GM23248 (cell line): ENCODE measurements at regions not wholly inside any gene's neighbourhood (a gene's known extent, or its start where the extent isn't known, plus 50 kb on each side); places are given as distances from the start of the nearest gene placed in this dataset.

Source experiments
- DNase-seq: peaks from one replicate; pipeline ENCODE4 v3.0.0-alpha.2; 2015
- H2AFZ ChIP-seq: fragments of 200-600 bp; sonication (generic); 2 replicates; pipeline ENCODE4 v1.6.1; 2016; ENCODE audit warnings: antibody characterized with exemption
- H3F3A ChIP-seq: fragments of 200-600 bp; sonication (generic); 2 replicates; pipeline ENCODE4 v1.6.1; 2016; ENCODE audit warnings: mild to moderate bottlenecking, antibody characterized with exemption, mixed run types; ENCODE audit not compliant: insufficient read depth
- H3K27ac ChIP-seq: fragments of 200-600 bp; sonication (generic); 2 replicates; pipeline ENCODE4 v1.5.1; 2016; ENCODE audit warnings: mild to moderate bottlenecking
- H3K27me3 ChIP-seq: fragments of 200-600 bp; sonication (generic); replicated peaks from 2 replicates; pipeline ENCODE4 v1.6.1; 2016; ENCODE audit warnings: mild to moderate bottlenecking; ENCODE audit not compliant: insufficient read depth
- H3K36me3 ChIP-seq: fragments of 200-600 bp; sonication (generic); 2 replicates; pipeline ENCODE4 v1.6.1; 2016; ENCODE audit warnings: low read depth, mild to moderate bottlenecking
- H3K4me1 ChIP-seq: fragments of 200-600 bp; sonication (generic); 2 replicates; pipeline ENCODE4 v1.6.1; 2016; ENCODE audit warnings: mild to moderate bottlenecking; ENCODE audit not compliant: insufficient read depth
- H3K4me2 ChIP-seq: fragments of 200-600 bp; sonication (generic); one replicate; pipeline ENCODE4 v1.6.1; 2016; ENCODE audit warnings: mild to moderate bottlenecking; ENCODE audit not compliant: unreplicated experiment
- H3K4me3 ChIP-seq: fragments of 200-600 bp; sonication (generic); 2 replicates; pipeline ENCODE4 v1.5.1; 2016; ENCODE audit warnings: mild to moderate bottlenecking
- H3K79me2 ChIP-seq: fragments of 200-600 bp; sonication (generic); 2 replicates; pipeline ENCODE4 v1.6.1; 2016; ENCODE audit warnings: mild to moderate bottlenecking; ENCODE audit not compliant: insufficient read depth
- H3K9ac ChIP-seq: fragments of 200-600 bp; sonication (generic); 2 replicates; pipeline ENCODE4 v1.6.1; 2016; ENCODE audit warnings: mild to moderate bottlenecking
- H3K9me2 ChIP-seq: fragments of 200-600 bp; sonication (generic); 2 replicates; pipeline ENCODE4 v1.6.1; 2016; ENCODE audit warnings: mixed run types, mild to moderate bottlenecking, moderate library complexity; ENCODE audit not compliant: insufficient read depth
- H3K9me3 ChIP-seq: fragments of 200-600 bp; sonication (generic); one replicate; pipeline ENCODE4 v1.6.1; 2017; ENCODE audit warnings: low read depth
- H4K20me1 ChIP-seq: fragments of 200-600 bp; sonication (generic); 2 replicates; pipeline ENCODE4 v1.6.0; 2016; ENCODE audit not compliant: insufficient read depth
- EZH2 ChIP-seq: fragments of 200-600 bp; sonication (generic); IDR thresholded peaks from 2 replicates; pipeline ENCODE4 v1.6.1; 2018; ENCODE audit warnings: antibody characterized with exemption, mild to moderate bottlenecking; ENCODE audit not compliant: insufficient read depth, poor library complexity, severe bottlenecking
- EZH2phosphoT487 ChIP-seq: fragments of 200-600 bp; sonication (generic); IDR thresholded peaks from 2 replicates; pipeline ENCODE4 v1.6.1; 2018; ENCODE audit warnings: antibody characterized with exemption, moderate library complexity, mild to moderate bottlenecking, low read depth; ENCODE audit not compliant: insufficient read depth
- WGBS, 2 experiments: methylation state at CpG; one replicate each; pipeline ENCODE4 v1.1.6; 2015 to 2017; ENCODE audit warnings: low lambda C conversion rate in 2 of 2, low coverage in 1 of 2; ENCODE audit errors: missing lambda C conversion rate in 2 of 2; 5-methylcytosine and 5-hydroxymethylcytosine counted together
- in situ Hi-C: fragments of 300-500 bp; cut with MboI; formaldehyde crosslinking; loops from 2 replicates; pipeline ENCODE4 v1.15.0; 2020

DNA sequence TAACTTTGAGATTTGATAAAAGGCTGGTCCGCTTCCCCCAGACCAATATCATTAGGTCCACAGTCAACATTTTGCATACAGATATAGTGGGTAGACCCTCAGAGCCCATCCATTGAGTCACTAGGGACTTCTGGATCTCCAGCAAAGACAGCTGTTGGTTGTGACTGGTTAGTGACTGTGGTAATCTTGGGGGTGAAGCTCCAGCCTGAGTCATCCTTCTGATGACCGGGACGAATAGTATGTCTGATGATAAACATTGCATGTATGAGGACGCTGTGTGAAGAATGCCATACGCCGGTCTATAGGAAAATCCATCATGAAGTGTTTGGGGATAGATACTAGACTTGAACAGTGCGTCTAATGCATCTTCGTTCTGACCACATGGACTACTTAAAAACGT lies 307.0 kb downstream of the UQCRFS1 start:
- Histone ChIP-seq H3K9me3 (no peaks in the 10 kb centered on the region), H3K27me3 (peaks cover 9% of the 10 kb centered on the region), H3K4me1 (peaks cover 7% of the 10 kb centered on the region; the same call in 1 of the 2 replicates), H3K9me2 (no peaks in the 10 kb centered on the region), H3K27ac (no peak overlapping the region), H3K4me2 (no peak overlapping the region), H3F3A (no peaks in the 10 kb centered on the region), H3K36me3 (no peaks in the 10 kb centered on the region), H3K79me2 (no peaks in the 10 kb centered on the region), H3K4me3 (no peak overlapping the region), H3K9ac (no peak overlapping the region), H4K20me1 (no peaks in the 10 kb centered on the region), H2AFZ (no peak overlapping the region)
- TF ChIP-seq EZH2 (no peak), EZH2phosphoT487 (no peak)
- DNase-seq: peak; percentile 82
- 27 to 31% methylated on average over 9 of the region's 9 CpGs for WGBS, 2 experiments
- in situ Hi-C loops: no loop called here

DNA sequence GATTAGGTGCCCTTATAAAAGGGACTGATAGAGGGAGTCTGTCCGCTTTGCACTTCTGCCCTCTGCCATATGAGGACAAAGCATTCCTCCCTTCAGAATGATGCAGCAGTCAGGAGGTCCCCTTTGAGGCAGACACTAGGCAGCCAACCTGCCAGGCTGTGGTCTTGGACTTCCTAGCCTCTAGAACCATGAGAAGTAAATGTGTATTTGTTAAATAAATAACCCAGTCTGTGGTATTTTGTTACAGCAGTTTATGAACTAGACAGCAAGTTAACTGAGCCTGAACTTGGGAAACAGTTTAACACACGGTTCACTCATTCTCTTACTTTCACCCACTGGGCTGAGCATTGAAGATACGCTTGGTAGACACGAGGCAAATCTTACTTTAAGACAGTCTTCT lies 313.2 kb downstream of the UQCRFS1 start:
- H3K4me2 ChIP-seq: no peak overlapping the region
- in situ Hi-C loops: no loop called here
- no peaks in the 10 kb centered on the region for H3K27me3 ChIP-seq
- no peak overlapping the region for H2AFZ ChIP-seq
- H3K79me2 ChIP-seq: no peaks in the 10 kb centered on the region
- H3K9me2 ChIP-seq: no peaks in the 10 kb centered on the region
- H3K36me3 ChIP-seq: no peaks in the 10 kb centered on the region
- H3K27ac ChIP-seq: no peak overlapping the region
- DNase-seq: no peak
- H3F3A ChIP-seq: no peaks in the 10 kb centered on the region
- H4K20me1 ChIP-seq: no peaks in the 10 kb centered on the region
- 50 to 57% methylated on average over 4 of the region's 4 CpGs for WGBS, 2 experiments
- TF ChIP-seq EZH2phosphoT487: no peak
- TF ChIP-seq EZH2: no peak
- no peak overlapping the region for H3K9ac ChIP-seq
- H3K9me3 ChIP-seq: no peaks in the 10 kb centered on the region
- no peaks in the 10 kb centered on the region for H3K4me1 ChIP-seq
- H3K4me3 ChIP-seq: no peak overlapping the region

DNA sequence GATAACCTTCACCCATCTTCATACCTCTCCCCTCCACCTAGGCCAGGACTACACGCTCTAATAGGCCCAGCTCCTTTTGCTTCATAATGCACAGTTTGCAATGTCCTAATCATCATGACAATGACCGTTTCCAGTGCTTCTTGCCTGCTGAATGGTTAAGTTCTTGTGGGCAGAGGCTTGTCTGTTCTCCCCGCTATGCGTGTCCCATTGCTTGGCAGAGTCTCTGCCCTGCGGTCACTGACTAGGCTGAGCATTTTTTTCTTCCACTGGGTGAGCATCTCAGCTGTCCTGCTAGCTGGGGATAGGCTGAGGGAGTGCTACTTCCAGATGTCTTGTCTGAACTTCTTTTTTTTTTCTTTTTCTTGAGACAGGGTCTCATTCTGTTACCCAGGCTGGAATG lies 314.7 kb downstream of the UQCRFS1 start:
- no peaks in the 10 kb centered on the region for H4K20me1 ChIP-seq
- H3K9me2 ChIP-seq: no peaks in the 10 kb centered on the region
- H2AFZ ChIP-seq: no peak overlapping the region
- no peaks in the 10 kb centered on the region for H3F3A ChIP-seq
- H3K4me2 ChIP-seq: no peak overlapping the region
- no peak overlapping the region for H3K27ac ChIP-seq
- no peaks in the 10 kb centered on the region for H3K4me1 ChIP-seq
- H3K27me3 ChIP-seq: no peaks in the 10 kb centered on the region
- H3K9me3 ChIP-seq: no peaks in the 10 kb centered on the region
- in situ Hi-C loops: no loop called here
- peak; percentile 20 for DNase-seq
- no peak overlapping the region for H3K9ac ChIP-seq
- no peak overlapping the region for H3K4me3 ChIP-seq
- 67 to 69% methylated on average over 5 of the region's 5 CpGs for WGBS, 2 experiments
- TF ChIP-seq EZH2phosphoT487 (no peak), EZH2 (no peak)
- H3K36me3 ChIP-seq: no peaks in the 10 kb centered on the region
- H3K79me2 ChIP-seq: no peaks in the 10 kb centered on the region

DNA sequence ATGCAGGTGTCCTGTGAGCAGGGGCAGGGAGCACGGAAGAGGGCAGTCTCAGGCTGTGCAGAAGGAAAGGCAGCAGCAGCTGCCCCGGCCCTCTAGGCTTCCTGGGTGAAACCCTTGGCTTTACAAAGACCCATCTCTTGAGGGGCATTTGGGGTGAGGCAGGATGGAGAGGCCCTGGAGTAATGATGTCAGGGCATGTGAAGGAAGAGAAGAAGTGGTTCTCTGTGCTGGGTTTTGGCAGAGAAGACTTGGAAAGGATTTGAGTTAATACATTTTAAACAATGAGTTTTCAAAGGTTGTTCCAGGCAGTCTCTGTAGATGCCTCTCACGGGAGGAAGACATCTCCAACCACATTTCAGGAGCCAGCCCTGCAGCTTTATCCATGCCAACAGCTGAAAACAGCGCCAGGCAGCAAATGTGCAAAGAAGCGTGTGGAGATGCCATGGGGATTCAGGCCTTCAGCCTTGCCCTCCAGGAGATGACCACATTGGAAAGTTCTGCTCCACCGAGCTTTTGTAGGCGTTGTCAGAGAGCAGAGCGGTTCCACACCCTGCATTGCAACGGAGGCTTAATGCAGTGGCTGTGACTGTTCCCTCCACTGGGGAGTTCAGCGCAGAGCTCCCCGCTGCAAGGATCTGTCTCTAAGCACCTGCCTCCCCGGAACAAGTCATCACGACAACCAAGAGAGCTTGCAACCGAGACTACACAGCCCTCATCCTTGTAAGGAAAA lies 322.8 kb downstream of the UQCRFS1 start:
- H3F3A ChIP-seq: no peaks in the 10 kb centered on the region
- no peak overlapping the region for H3K9ac ChIP-seq
- no peak overlapping the region for H2AFZ ChIP-seq
- no peaks in the 10 kb centered on the region for H3K4me1 ChIP-seq
- H4K20me1 ChIP-seq: no peaks in the 10 kb centered on the region
- no peak for TF ChIP-seq EZH2phosphoT487
- TF ChIP-seq EZH2: no peak
- H3K27ac ChIP-seq: no peak overlapping the region
- H3K9me3 ChIP-seq: no peaks in the 10 kb centered on the region
- H3K9me2 ChIP-seq: no peaks in the 10 kb centered on the region
- H3K79me2 ChIP-seq: no peaks in the 10 kb centered on the region
- H3K4me3 ChIP-seq: no peak overlapping the region
- no peaks in the 10 kb centered on the region for H3K36me3 ChIP-seq
- no peak for DNase-seq
- peaks cover 11% of the 10 kb centered on the region; the same call in 1 of the 2 replicates for H3K27me3 ChIP-seq
- in situ Hi-C loops: no loop called here
- H3K4me2 ChIP-seq: no peak overlapping the region
- WGBS, 2 experiments: 63 to 64% methylated on average over 14 of the region's 14 CpGs
